GM23338 (cell line): ENCODE measurements at regions not wholly inside any gene's neighbourhood (a gene's known extent, or its start where the extent isn't known, plus 50 kb on each side); places are given as distances from the start of the nearest gene placed in this dataset.

Experiments used
- ATAC-seq: fragments of 200-7000 bp; cut with Tn5 transposase; 3 replicates; pipeline ENCODE4 v1.9.1; 2020
- DNase-seq: peaks from one replicate; pipeline ENCODE4 v3.0.0-alpha.2; 2015; ENCODE audit warnings: low spot score
- H2AFZ ChIP-seq: fragments of 200-600 bp; sonication (generic); 2 replicates; pipeline ENCODE4 v1.8.0; 2016; ENCODE audit warnings: antibody characterized with exemption, mild to moderate bottlenecking, moderate library complexity
- H3F3A ChIP-seq: fragments of 200-600 bp; sonication (generic); replicated peaks from 2 replicates; pipeline ENCODE4 v1.8.0; 2017; ENCODE audit warnings: antibody characterized with exemption, mixed run types, low read depth
- H3K27ac ChIP-seq: fragments of 200-600 bp; sonication (generic); 2 replicates; pipeline ENCODE4 v1.6.1; 2016; ENCODE audit warnings: low read depth
- H3K27me3 ChIP-seq: fragments of 200-600 bp; sonication (generic); 2 replicates; pipeline ENCODE4 v1.8.0; 2016; ENCODE audit warnings: mild to moderate bottlenecking, mixed run types, moderate library complexity; ENCODE audit not compliant: insufficient read depth
- H3K36me3 ChIP-seq: fragments of 200-600 bp; sonication (generic); 2 replicates; pipeline ENCODE4 v1.8.0; 2016; ENCODE audit warnings: mild to moderate bottlenecking; ENCODE audit not compliant: insufficient read depth
- H3K4me1 ChIP-seq: fragments of 200-600 bp; sonication (generic); 2 replicates; pipeline ENCODE4 v1.8.0; 2016; ENCODE audit warnings: mild to moderate bottlenecking, moderate library complexity; ENCODE audit not compliant: insufficient read depth
- H3K4me2 ChIP-seq: fragments of 200-600 bp; sonication (generic); 2 replicates; pipeline ENCODE4 v1.7.1; 2017; ENCODE audit warnings: mixed run types
- H3K4me3 ChIP-seq: fragments of 200-600 bp; sonication (generic); 2 replicates; pipeline ENCODE4 v1.6.1; 2016; ENCODE audit warnings: mixed run types
- H3K79me2 ChIP-seq: fragments of 200-600 bp; sonication (generic); replicated peaks from 2 replicates; pipeline ENCODE4 v1.8.0; 2017; ENCODE audit warnings: mild to moderate bottlenecking; ENCODE audit not compliant: insufficient read depth
- H3K9me2 ChIP-seq: fragments of 200-600 bp; sonication (generic); 2 replicates; pipeline ENCODE4 v1.8.0; 2017; ENCODE audit not compliant: insufficient read depth
- H4K20me1 ChIP-seq: fragments of 200-600 bp; sonication (generic); replicated peaks from 2 replicates; pipeline ENCODE4 v1.8.0; 2017; ENCODE audit warnings: mild to moderate bottlenecking; ENCODE audit not compliant: insufficient read depth
- H3K27ac Mint-ChIP-seq: 2 replicates; pipeline ENCODE4 v1.8.0; 2020; ENCODE audit warnings: inconsistent platforms, mild to moderate bottlenecking, moderate library complexity, mixed read lengths
- H3K27me3 Mint-ChIP-seq: 3 replicates; pipeline ENCODE4 v1.8.0; 2022; ENCODE audit warnings: low read depth, mild to moderate bottlenecking, moderate library complexity, mixed read lengths, inconsistent platforms; ENCODE audit not compliant: insufficient read depth, poor library complexity
- H3K36me3 Mint-ChIP-seq: 3 replicates; pipeline ENCODE4 v1.8.0; 2021; ENCODE audit warnings: low read depth, mild to moderate bottlenecking, inconsistent platforms, moderate library complexity, mixed read lengths
- H3K4me1 Mint-ChIP-seq: 3 replicates; pipeline ENCODE4 v1.8.0; 2020; ENCODE audit warnings: mild to moderate bottlenecking, inconsistent platforms, mixed read lengths
- H3K4me3 Mint-ChIP-seq: 3 replicates; pipeline ENCODE4 v1.8.0; 2021; ENCODE audit warnings: moderate library complexity, mild to moderate bottlenecking, inconsistent platforms, mixed read lengths
- H3K9me3 Mint-ChIP-seq: 3 replicates; pipeline ENCODE4 v1.8.0; 2020; ENCODE audit warnings: moderate library complexity, mild to moderate bottlenecking, inconsistent platforms, mixed read lengths
- CREB1 ChIP-seq: fragments of 250-450 bp; sonication (Bioruptor Pico); IDR thresholded peaks from 2 replicates; pipeline ENCODE4 v1.5.0; 2020; ENCODE audit warnings: low read depth, mild to moderate bottlenecking, moderate library complexity
- CTCF ChIP-seq, 2 experiments: fragments of 200-600 bp in 1 of 2; sonication (generic) in 1 of 2; conservative IDR thresholded peaks; 2 replicates each; pipeline versions ENCODE4 v1.5.1 to v1.6.1; 2016 to 2017; ENCODE audit warnings: antibody characterized with exemption in 2 of 2, low read depth in 2 of 2, mild to moderate bottlenecking in 2 of 2, moderate library complexity in 1 of 2
- ETS1 ChIP-seq: IDR thresholded peaks from 2 replicates; pipeline ENCODE4 v1.6.1; 2016; ENCODE audit warnings: antibody characterized with exemption
- EZH2 ChIP-seq: fragments of 200-600 bp; sonication (generic); IDR thresholded peaks from one replicate; pipeline ENCODE4 v1.8.0; 2017; ENCODE audit warnings: antibody characterized with exemption, mild to moderate bottlenecking, low read depth; ENCODE audit not compliant: unreplicated experiment
- EZH2phosphoT487 ChIP-seq: fragments of 200-600 bp; sonication (generic); IDR thresholded peaks from one replicate; pipeline ENCODE4 v1.8.1; 2018; ENCODE audit warnings: antibody characterized with exemption; ENCODE audit not compliant: unreplicated experiment
- JUNB ChIP-seq: IDR thresholded peaks from one replicate; pipeline ENCODE4 v1.6.1; 2016; ENCODE audit warnings: antibody characterized with exemption; ENCODE audit not compliant: unreplicated experiment
- NANOG ChIP-seq: IDR thresholded peaks from 2 replicates; pipeline ENCODE4 v1.6.1; 2016; ENCODE audit warnings: antibody characterized with exemption, borderline replicate concordance
- POLR2AphosphoS5 ChIP-seq: IDR thresholded peaks from 2 replicates; pipeline ENCODE4 v1.6.1; 2016; ENCODE audit warnings: antibody characterized with exemption, low read depth
- REST ChIP-seq: IDR thresholded peaks from one replicate; pipeline ENCODE4 v1.6.1; 2018; ENCODE audit warnings: antibody characterized with exemption; ENCODE audit not compliant: unreplicated experiment
- STAT1 ChIP-seq: IDR thresholded peaks from one replicate; pipeline ENCODE4 v1.6.1; 2016; ENCODE audit warnings: antibody characterized with exemption; ENCODE audit not compliant: unreplicated experiment
- ZNF114 ChIP-seq: fragments of 250-450 bp; sonication (Bioruptor Pico); IDR thresholded peaks from 2 replicates; pipeline ENCODE4 v1.5.0; 2020; ENCODE audit warnings: mild to moderate bottlenecking, moderate library complexity
- ZNF331 ChIP-seq: fragments of 250-450 bp; sonication (Bioruptor Pico); IDR thresholded peaks from 2 replicates; pipeline ENCODE4 v1.5.0; 2020; ENCODE audit warnings: low read depth, mild to moderate bottlenecking, moderate library complexity
- ZNF462 ChIP-seq: fragments of 250-450 bp; sonication (Bioruptor Pico); IDR thresholded peaks from 2 replicates; pipeline ENCODE4 v1.5.0; 2020; ENCODE audit warnings: mild to moderate bottlenecking, moderate library complexity

- Mint-ChIP-seq H3K4me3 (no peak overlapping the region), H3K4me1 (no peaks in the 10 kb centered on the region), H3K9me3 (no peaks in the 10 kb centered on the region), H3K27ac (no peak overlapping the region), H3K36me3 (no peaks in the 10 kb centered on the region), H3K27me3 (no peaks in the 10 kb centered on the region)
- Histone ChIP-seq H3F3A (no peaks in the 10 kb centered on the region), H3K4me3 (no peak overlapping the region), H3K27ac (no peak overlapping the region), H3K9me2 (no peaks in the 10 kb centered on the region), H3K36me3 (no peaks in the 10 kb centered on the region), H4K20me1 (no peaks in the 10 kb centered on the region), H2AFZ (no peak overlapping the region), H3K27me3 (no peaks in the 10 kb centered on the region), H3K4me1 (no peaks in the 10 kb centered on the region), H3K79me2 (no peaks in the 10 kb centered on the region), H3K4me2 (no peak overlapping the region)
- no peak for TF ChIP-seq POLR2AphosphoS5
- TF ChIP-seq REST, result no peak
- TF ChIP-seq EZH2, result no peak
- TF ChIP-seq NANOG, result no peak
- TF ChIP-seq JUNB, result no peak
- no peak for TF ChIP-seq ZNF462 (CRISPR knock-in tag)
- TF ChIP-seq STAT1, result no peak
- TF ChIP-seq ETS1, result no peak
- TF ChIP-seq CREB1 (CRISPR knock-in tag), result no peak
- TF ChIP-seq CTCF (conservative IDR thresholded peaks at IDR 0.05; ENCODE audit: low read depth in 2 of 2), result no peak
- TF ChIP-seq ZNF331 (CRISPR knock-in tag), result no peak
- no peak for TF ChIP-seq ZNF114 (CRISPR knock-in tag)
- TF ChIP-seq EZH2phosphoT487, result no peak
- ATAC-seq, result no peak
- DNase-seq, result no peak
Measured at GRCh38 chr3:189042832-189043231, 128.9 kb upstream of the TPRG1 start.
